ENCODE measurements at regions not wholly inside any gene's neighbourhood (a gene's known extent, or its start where the extent isn't known, plus 50 kb on each side); places are given as distances from the start of the nearest gene placed in this dataset.
"Not testable (repeated sequence)": the region's sequence is repeated elsewhere in the genome, so short reads cannot be mapped to it uniquely, and the experiment has no call there.

DNA sequence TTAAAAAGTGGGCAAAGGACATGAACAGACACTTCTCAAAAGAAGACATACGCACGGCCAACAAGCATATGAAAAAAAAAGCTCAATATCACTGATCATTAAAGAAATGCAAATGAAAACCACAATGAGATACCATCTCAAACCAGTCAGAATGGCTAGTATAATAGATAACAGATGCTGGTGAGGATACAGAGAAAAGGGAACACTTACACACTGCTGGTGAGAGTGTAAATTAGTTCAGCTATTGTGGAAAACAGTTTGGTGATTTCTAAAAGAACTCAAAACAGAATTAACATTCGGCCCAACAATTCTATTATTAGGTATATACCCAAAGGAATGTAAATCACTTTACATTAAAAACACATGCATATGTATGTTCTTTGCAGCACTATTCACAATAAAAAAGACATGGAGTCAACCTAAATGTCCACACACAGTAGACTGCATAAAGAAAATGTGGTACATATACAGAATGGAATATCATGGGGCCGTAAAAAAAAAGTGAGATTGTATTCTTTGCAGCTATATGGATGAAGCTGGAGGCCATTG, 1569.0 kb downstream of the OLFM4 start:
- DNase-seq (ENCODE audit: low spot score) = no peak

DNA sequence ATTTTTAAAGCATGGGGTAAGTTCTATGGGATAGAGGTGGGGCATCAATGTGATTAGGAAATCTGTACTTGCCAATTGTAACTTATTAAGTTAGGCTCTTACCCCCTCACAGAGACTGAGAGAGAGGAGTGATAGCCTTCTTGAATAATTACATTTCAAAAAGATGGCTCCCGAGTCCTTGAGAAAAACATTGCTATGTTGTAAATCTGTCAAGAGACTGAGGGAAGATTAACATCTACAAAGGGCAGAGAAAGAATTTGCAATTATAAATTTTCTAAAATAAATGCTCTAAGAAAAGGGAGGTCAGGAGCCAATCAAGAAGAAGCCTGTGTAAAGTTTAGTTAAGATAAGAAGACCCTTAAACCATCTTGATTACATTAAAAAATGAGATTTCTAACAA, 1570.8 kb downstream of the OLFM4 start:
- no peak for DNase-seq (ENCODE audit: low spot score)

DNA sequence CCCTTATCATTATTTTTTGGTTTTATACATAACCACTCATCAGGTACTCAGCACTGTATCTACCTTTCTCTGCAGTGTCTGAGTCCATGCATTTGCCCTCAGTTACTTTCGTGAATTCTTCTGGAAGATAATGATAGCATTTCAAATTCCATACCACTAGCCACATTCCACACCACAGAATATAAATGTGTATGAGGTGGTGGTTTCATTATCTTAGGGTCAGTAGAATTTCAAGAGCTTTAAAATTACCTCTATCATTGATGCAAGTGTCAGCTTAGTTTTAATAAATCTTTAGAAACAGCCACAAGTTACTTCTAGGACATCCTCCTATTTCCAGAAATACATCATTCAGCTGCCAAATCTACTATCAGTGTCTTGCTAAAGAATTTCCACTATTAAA, 1578.3 kb downstream of the OLFM4 start:
- no peak for DNase-seq (ENCODE audit: low spot score)

DNA sequence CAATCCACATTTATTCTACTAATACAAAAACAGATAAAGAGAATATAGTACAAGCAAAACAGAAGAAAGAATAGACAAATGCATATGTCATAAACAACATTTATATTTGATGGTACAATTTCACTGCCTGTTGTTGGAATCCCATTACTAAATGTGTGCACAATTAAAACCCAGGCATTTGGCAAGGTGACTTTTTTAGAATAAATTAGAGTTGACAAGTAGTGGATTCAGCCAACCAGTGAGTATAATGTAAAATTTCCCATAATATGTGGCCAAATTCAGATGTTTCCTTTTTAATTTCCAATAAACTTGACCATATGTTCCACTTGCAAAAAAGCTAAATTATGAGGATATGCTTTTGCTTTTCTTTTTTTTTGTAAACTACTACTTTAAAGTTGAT, 1578.8 kb downstream of the OLFM4 start:
- no peak for DNase-seq (ENCODE audit: low spot score)

DNA sequence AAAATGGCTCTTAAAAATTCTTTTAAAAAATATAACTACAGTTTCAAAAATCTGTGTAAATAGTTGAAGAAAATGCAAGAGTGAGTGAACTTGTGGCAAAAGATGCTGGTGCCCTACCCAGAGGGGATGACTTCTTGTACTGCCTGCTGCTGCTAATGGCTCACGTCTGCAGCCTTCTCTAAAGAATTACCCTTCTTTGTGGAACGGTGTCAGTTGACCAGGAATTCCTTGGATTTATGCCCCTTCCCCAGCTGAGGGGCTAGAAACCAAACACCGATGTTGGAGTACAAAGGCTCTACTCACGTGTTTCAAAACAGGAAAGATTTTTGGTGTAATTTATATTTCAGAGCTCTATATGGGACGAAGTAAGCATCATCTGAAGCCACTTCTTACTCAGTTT, 1582.8 kb downstream of the OLFM4 start:
- DNase-seq (ENCODE audit: low spot score) = no peak

DNA sequence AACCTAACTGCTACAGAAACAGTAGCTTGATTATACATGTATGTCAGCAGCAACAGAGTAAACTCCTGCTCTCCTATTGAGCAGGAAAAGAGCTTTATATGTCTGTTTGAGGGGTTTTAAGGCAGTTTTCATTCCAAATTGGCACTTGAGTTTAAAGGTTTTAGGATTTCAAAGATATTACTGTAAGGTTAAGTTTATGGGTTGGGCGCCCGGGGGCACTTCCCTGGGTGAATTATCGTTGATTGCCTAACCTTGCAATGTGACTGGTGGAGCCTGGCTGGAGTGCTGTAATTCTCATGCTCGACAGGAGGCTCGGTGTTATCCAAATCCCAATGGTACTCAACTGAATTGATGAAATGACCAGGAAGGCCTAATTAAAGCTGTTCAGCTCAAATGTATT, 1586.1 kb downstream of the OLFM4 start:
- DNase-seq (ENCODE audit: low spot score) = no peak

DNA sequence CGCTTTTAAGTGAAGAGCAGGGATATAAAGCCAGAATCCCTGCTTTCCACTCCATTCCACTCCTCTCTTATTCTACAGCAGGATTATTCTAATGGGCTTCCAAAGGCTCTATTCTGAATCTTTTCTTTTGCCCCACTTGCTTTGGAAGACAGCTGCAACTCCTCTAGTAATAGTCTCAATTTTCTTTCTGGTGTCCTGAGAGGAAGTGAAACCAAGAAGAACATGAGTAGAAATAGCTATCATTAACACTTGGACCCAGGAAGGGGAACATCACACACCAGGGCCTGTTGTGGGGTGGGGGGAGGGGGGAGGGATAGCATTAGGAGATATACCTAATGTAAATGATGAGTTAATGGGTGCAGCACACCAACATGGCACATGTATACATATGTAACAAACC, 1597.9 kb downstream of the OLFM4 start:
- not testable (repeated sequence) for DNase-seq (ENCODE audit: low spot score)

DNA sequence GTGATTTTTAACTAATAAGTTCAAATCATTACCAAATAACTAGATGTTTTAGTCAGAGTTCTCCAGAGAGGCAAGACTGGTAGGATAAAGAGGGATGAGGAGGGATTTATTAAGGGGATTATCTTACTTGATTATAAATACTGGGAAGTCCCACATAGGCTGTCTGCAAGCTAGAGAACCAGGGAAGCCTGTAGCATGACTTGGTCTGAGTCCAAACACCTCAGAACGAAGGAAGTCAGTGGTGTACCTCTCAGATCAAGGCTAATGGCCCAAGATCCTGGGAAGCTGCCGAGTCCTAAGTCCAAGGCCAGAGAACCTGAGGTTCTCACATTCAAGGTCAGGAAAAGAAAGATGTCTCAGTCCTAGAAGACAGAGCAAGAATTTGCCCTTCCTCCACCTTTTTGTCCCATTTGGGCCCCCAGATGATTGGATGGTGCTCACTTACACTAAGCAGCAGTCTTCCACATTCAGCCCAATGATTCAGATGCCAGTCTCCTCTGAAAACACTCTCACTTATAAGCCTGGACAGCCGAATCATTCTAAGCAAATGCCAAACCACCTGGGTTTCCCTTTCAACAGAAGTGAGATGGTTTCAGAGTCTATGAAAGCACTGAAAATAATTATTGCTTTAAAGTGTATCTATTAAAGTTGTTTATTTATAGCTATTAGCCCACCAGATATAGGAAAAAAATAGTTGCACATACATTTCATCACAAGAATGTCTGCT, 1599.2 kb downstream of the OLFM4 start:
- no peak for DNase-seq (ENCODE audit: low spot score)

DNA sequence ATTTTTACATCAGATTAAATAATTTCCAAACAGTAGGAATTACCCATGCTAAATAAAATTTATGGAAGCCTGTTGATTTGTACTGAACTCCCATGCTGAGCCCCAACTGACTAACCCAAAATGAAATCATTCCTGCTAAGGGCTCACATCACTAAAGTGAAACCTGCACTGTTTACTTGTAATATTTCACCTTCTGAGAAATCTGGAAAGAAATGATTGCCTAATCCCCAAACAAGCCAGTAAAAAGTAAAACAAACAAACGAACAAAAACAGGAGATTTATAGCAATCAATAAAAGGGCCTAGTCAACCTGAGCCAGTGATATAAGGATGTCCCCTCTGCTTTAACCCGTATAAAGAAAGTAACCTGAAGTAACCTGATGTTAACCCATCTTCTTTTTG, 1599.8 kb downstream of the OLFM4 start:
- no peak for DNase-seq (ENCODE audit: low spot score)

DNA sequence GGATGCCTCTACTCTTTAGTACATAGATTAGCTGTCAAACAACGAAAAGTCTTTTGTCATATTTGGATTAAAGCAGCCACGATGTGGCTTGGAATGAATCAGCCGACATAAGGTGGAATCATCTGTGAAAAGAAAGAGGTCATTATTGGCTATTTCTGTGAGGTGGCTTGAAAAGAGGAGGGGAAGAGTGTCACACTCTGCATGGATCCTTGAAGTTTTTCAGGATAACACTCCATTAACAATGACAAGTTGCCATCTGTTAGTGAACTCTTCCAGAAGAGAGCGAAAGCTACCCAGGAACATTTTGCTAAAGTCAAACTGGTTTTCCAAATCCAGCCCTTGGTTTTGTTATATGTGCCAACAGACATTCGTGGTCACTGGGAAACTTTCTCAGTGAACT, 1604.8 kb downstream of the OLFM4 start:
- no peak for DNase-seq (ENCODE audit: low spot score)

DNA sequence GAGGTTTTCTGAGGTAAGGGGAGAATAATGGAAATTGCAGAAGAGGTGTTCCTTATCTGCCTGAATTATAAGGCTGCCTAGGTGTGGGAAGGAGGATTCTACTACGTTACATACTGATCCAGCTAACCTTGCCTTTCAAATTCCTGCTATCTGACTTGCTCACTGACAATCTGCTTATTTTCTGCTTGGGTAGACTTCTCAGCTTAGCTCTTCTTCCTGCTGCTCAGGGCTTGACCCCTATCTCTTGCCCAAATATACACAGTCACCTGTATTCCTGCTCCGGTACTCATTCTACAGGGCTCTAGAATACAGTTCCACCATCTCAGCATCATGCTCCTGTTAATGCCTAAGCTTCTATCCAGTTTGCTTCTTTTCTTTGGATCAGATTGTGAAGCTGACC, 1607.6 kb downstream of the OLFM4 start:
- no peak for DNase-seq (ENCODE audit: low spot score)

DNA sequence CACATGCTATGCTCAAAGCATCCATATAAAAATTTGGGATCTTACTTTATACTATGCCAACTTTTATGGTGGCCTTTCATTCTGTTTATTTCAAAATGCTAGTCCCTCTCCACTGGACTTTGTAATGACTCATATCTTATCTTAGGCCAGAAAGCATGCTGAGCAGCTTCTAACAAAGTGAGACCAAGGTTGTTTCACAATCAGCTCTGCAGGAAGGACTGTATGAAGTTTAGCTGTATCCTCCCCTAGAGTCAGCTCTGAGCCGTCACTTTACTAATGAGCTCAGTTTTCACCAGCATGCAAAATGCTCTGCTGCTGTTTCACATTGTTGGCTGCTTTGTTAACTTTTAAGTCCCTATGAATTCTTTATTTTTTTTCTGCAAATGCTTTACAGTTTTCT, 1608.8 kb downstream of the OLFM4 start:
- DNase-seq (ENCODE audit: low spot score) = peak; percentile 56

DNA sequence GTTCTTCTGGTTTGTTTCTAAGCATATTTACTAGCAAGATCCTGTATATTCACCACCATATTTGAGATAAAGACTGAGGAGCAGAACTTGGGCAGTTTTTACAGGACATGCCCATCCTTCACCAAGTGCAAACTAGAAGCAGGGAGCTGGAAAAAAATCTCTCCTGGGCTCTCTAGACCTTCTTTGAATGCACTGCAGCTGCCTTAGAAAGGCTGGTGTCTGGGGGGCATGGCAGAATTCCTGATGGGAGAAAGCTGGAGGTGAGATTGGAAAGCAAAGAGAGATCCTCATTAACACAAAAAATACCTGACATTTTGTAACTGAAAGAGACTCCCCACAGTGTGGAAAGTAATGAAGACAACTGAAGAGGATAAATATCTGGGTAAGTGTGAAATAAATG, 1612.1 kb downstream of the OLFM4 start:
- no peak for DNase-seq (ENCODE audit: low spot score)

DNA sequence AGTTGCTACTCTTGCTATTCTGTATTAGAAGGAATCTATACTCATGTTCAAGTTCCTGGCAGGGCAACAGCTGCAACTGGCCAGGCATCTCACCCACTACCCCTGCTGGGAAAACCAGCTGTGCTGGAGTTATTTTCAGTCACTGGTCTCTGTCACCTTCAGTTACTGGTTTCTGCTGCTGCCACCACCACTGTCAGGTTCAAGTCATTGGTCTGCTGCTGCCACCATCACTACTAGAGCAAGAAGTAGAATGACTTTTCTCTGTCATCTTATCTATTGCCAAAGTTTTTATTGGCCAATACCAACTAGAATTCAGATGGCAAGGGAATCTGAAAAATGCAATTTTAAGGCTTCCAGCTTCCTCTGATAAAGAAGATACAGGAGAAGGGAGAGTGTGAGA, 1615.2 kb downstream of the OLFM4 start:
- DNase-seq (ENCODE audit: low spot score) = no peak

DNA sequence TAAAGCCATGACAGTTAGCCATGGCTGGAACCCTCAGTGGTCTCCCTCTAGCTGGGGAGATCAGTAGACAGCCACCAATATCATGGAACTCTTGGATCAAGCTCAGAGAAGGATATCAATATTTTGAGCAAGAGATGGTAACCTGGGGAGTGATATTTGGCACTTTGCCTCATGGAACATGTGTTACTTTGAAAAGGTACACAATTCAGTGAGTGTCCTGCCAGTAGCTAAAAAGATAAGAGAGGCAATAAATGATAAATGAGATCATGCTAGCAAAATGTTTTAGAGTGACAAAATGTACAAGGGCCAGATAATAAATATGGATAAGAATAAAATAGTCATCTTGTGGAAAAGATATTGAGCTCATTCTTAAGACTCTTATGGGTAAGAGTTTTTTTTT, 1618.7 kb downstream of the OLFM4 start:
- no peak for DNase-seq (ENCODE audit: low spot score)

DNA sequence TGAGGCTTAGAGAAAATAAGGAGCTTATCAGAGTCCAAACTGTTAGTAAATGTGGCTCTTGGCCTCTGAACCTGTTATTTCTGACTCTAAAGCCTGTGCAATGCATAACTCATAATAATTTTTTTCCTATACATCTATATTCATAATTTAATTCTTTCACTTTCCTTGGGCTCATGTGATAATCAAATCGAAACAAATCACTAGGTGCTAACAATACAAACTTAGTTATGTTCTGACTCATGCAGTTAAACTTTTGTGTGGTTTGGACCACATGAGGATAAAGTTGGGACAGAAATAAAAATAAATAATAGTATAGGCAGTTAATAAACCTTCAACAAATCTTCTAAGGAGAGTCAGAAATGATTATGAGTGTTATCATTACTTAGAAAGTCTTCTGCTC, 1629.0 kb downstream of the OLFM4 start:
- no peak for DNase-seq (ENCODE audit: low spot score)

DNA sequence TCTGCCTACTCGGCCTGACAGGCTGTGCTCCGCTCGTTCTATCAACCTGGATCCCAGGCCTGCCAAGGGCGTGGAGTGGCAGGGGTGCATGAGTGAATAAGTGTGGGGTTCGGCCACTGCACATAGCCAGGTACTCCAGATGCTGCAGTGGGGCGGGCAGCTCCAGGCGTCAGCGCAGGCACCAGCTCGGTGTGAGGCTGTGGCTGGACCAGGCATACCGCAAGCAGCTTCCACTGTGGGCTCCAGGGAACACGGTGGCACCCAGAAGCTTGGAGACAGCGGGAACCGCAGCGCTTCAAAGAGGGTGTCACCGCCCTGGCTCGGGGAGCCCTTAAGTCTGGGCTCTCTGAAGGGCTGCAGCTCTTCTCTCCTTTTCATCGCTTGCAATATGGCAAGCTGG, 1630.2 kb downstream of the OLFM4 start:
- DNase-seq (ENCODE audit: low spot score) = no peak

DNA sequence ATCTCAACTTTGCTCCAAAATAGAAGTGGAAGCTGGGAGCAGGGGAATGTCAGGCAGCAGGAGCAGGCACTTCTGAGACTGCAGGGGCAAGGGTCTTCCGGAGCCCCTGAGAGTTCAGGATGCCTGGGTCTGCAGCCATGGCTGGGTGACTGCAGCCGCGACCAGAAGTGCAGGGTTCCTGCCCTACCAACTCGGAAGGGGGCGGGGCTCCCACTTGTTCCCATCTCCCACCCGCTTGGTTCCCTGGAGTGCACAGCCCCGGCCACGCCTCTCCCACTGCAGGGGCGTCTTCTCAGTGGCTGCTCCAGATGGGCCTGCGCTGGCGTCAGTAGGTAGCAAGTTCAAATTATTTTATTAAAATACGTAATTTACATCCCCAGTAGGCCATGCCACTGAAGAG, 1631.7 kb downstream of the OLFM4 start:
- DNase-seq (ENCODE audit: low spot score) = no peak

DNA sequence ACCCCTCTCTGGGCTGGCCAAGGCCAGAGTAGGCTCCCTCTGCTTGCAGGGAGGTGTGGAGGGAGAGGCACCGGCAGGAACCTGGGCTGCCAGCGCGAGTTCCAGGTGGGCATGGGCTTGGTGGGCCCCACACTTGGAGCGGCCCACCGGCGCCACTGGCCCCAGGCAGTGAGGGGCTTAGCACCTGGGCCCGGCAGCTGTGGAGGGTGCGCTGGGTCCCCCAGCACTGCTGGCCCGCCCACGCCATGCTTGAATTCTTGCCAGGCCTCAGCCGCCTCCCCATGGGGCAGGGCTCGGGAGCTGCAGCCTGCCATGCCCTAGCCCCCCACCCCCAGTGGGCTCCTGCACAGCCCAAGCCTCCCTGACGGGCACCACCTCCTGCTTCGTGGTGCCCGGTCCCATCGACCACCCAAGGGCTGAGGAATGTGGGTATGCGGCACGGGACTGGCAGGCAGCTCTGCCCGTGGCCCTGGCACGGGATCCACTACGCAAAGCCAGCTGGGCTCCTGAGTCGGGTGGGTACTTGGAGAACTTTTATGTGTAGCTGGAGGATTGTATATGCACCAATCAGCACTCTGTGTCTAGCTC, 1648.0 kb downstream of the OLFM4 start:
- DNase-seq (ENCODE audit: low spot score) = no peak

DNA sequence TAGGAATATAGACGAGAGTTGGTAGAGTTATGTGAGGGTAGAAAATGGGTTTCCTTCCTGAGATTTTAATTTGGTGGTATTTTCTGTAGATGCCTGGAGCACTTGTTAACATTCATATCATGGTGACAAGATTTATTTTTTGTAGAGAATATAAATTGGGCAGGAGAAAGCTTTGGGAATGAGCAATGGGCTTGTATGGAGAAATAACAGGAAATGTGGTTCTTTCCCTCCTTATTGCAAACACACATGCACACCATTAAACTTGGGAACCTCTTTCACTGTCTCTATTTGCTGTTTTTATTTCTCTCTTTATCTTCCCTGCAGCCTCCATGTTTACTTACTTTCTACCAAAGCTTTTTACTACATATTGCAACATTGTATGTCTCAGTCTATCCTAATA, 1653.6 kb downstream of the OLFM4 start:
- DNase-seq (ENCODE audit: low spot score) = no peak

DNA sequence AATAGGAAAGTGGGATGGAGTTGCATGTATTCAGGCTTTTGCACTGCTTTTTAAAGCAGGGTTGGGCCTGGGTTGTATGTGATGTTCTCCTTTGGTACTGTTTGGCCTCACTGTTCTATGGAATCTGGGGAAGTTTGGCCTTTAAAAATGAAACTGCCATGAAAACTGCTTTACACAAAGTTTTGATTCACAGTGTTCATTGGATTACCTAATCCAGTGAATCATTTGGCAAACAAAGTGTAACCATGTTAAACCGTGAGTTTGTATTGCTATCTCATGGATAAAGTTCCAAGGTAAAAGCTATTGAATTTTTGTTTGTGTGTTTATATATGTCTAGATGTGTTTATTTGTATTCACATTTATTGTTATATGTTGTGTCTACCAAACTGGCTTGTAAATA, 1658.6 kb downstream of the OLFM4 start:
- no peak for DNase-seq (ENCODE audit: low spot score)

DNA sequence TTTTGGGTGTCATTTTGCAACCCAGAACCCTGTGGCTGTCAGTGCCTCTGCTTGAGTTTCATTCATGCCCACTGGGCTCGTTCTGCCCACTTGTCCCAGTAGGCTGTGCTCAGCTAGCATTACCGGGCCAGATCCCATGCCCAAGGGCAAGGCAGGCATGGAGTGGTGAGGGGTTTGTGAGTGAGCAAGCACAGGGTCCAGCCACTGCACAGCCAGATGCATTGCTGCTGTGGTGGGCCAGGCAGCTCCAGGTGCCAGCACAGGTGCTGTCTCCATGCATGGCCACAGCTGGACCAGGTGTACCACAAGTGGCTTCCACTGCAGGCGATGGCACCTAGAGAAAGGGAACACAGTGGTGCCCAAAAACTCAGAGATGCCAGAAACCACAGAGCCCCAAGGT, 1671.2 kb downstream of the OLFM4 start:
- DNase-seq (ENCODE audit: low spot score) = no peak

DNA sequence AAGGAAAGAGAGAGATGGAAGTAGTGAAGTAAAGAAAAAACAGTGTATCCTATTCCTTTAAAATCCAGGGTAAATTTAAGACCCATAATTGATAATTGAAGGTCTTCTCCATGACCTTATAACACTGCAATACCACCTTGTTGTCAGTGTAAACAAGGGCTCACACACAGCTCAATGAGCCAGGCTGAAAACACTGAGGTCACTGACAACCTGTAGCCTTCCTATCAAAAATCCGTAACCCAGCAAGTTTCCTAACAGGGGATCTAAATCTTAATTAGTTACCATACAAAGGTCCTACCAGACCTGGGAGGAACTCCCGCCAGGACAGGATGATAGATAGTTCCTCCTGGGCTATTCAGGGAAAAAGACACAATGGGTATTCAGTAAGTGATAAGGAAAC, 1677.1 kb downstream of the OLFM4 start:
- DNase-seq (ENCODE audit: low spot score) = no peak

DNA sequence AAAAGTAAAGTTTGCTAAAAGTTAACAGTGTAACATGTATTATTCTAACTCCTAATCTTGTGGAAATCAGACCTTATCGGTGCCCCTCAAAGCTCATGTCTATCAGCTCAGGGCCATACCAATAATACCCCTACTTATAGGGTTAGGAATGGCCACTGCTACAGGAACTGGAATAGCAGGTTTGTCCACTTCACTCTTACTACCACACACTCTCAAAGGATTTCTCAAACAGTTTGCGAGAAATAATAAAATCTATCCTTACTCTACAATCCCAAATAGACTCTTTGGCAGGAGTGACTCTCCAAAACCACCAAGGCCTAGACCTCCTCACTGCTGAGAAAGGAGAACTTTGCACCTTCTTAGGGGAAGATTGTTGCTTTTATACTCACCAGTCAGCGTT, 1677.7 kb downstream of the OLFM4 start:
- no peak for DNase-seq (ENCODE audit: low spot score)

Data from RKO (cell line).